DMS53 treated with DMSO at 0.1 percent for 48 hours (cell line): ENCODE measurements at regions not wholly inside any gene's neighbourhood (a gene's known extent, or its start where the extent isn't known, plus 50 kb on each side); places are given as distances from the start of the nearest gene placed in this dataset.
"Not testable (repeated sequence)": the region's sequence is repeated elsewhere in the genome, so short reads cannot be mapped to it uniquely, and the experiment has no call there.

ENCODE experiments used
- DNase-seq: peaks from one replicate; lab custom pipeline; 2025; ENCODE audit not compliant: unreplicated experiment; lab: John Stamatoyannopoulos, UW

DNA sequence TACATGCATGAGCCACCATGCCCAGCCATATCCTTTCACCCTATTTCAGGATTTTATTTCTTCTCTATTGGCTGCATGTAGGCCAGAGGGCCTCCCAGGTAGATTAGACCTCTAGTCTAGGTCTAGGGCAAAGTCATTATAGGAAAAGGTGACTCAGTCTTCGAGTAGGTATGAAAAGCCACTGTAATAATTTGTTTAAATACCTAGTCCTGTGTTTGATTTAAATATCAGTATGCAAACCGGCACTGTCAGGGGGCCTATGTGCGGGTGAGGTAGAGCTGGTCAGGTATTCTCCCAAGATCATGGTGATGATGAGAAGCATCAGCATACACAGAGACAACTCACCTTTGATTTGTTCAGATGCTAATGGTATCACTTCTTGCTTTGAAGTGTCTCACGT is 101.4 kb upstream of the UMPS start:
- no peak for DNase-seq

GRCh38 chr3:124629497-124629896 is 100.8 kb upstream of the UMPS start:
- no peak for DNase-seq

- DNase-seq, result no peak
Observed at GRCh38 chr3:124630960-124631359, 99.3 kb upstream of the UMPS start.

- DNase-seq, result no peak
Observed at GRCh38 chr3:124631727-124632126, 98.5 kb upstream of the UMPS start.

DNA sequence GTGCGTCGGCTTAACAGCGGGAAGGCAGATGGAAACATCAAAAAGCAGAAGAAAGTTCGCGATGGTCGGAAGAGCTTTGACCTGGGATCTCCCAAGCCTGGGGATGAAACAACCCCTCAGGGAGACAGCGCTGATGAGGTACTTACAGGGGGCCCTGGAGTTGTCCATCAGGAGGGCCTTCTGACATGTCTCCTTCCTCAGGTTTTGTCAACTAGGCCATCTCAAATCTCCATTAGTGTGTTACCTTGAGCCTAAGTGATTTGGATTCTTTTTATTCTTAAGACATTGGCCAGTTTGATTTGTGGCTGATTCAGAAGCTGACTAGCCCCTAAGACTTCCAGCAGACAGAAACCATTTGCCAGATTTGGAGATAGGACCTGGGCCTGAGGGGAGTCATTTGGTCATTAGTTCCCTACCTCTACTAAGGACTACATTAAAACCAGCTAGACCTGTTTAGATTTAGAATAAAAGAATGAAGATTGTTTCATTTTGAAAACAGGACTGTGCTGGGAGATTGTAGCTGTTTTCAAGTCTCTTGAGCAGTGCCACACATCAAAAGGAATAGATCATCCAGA is 97.6 kb upstream of the UMPS start:
- no peak for DNase-seq

- DNase-seq, result no peak
Observed at GRCh38 chr3:124633524-124633923, 96.7 kb upstream of the UMPS start.

- peak; percentile 69 for DNase-seq
Observed at GRCh38 chr3:124634210-124635168, 95.8 kb upstream of the UMPS start.

GRCh38 chr3:124635169-124635539 is 95.1 kb upstream of the UMPS start:
- peak; percentile 59 for DNase-seq

- no peak for DNase-seq
Observed at GRCh38 chr3:124636101-124636862, 94.0 kb upstream of the UMPS start.

DNA sequence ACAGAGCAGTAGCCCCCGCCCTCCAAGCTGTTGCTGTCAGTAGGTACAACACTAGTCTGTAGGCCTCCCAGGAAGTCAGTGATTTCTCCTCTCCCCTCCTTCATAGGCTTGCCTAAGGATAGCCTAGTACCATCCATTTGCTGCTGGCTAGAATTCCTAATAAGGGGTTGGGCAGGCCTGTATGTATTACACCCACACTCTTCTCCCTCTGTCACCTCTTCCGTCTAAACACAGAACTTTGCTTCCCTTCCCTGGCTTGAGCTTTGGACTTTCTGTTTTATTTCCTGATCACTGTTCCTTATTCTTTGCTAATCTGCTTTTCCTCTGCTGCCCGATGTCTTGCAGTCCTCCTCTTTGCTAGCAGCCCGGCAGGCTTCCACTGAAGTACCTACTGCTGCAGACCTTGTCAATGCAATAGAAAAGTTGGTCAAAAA is 93.4 kb upstream of the UMPS start:
- DNase-seq, result no peak

DNA sequence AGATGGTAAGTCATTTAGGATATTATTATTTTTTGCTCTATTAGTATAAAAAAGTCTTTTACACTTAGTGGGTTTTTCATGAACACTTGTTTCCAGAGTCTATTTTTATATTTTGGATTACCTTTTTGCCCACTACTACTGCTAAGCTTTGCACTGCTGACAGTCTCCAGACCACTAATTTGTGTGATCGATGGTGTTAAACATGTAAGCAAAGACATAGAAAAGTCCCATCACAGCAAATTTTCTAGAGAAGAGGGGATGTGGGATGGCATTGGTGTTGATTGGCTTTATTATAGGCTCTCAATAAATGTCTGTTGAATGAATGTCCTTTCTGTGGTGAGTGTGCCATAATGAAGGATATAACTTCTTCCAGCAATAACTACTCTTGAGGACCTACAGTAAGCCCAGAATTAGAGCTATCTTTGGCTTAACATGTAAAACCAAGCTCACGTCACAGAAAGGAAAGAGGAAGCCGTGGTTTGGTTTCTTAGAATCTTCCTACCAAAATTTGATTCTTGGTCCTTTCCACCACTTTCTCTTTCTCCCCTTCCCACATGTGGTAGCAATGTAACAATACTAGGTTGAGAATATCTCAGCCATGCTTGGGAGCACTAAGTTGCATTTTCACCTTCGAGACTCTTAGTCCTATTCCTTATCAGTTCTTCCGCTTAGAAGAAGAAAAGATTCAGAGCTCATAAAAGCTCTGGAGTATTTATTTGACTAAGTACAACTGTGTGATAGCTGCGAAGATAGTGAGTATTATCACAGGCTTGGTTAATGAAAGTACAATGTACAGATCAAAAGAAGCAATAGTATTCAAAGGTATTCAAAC is 90.6 kb upstream of the UMPS start:
- DNase-seq, result no peak

DNA sequence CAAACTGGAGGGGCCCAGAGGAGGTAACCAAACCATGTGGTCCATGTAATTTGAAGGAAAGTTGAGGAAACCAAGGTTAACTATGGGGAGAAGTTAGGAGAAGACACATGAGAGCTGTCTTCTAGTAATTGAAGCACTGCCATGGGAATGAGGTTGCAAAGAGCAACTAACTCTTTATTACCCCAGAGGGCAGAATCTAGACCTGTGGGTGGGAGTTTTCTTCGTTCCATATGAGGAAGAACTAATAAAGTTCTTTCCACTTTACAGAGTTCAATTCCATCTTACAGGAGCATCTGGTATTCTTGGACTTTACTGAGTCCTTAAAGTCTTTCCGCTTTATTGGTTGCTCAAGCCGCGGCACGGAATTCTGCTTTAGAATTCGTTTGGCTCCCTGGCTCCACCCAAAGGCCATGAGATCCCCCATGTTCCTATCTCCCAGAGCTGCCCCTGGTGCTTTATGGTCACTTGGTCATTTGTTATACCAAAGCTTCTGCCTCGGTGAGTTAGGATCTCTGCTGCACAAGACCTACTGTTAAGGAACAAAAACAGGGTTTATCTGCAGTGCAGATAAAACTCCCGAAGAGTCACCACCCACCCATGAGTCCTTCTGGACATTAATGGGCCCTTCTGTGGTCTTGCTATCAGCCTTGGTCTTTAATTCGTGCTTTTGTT is 89.5 kb upstream of the UMPS start:
- no peak for DNase-seq

DNA sequence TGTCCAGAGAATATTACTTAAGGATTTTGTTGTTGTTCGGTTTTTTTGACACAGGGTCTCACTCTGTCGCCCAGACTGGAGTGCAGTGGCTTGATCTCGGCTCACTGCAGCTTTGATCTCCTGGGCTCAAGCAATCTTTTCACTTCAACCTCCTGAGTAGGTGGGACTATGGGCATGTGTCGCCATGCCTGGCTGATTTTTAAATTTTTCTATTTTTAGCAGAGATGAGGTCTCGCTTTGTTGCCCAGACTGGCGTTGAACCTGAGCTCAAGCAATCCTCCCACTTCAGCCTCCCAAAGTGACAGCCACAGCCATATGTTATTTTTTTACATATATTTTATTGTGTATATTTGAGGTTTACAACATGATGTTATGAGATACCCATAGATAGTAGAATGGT is 86.8 kb upstream of the UMPS start:
- DNase-seq, result no peak

DNA sequence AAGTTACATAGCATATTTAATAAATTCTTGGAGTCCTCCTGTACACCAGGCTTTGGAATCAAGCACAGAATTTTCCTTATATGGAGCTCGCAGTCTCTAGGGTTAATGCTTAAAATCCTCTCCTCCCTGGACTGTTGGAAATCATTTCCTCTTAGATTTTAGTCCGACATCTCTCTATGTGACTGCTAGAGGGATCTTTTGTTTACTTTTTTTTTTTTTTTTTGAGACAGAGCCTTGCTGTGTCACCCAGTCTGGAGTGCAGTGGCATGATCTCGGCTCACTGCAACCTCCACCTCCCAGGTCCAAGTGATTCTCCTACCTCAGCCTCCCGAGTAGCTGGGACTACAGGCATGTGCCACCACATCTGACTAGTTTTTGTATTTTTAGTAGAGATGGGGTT is 84.1 kb upstream of the UMPS start:
- DNase-seq, result not testable (repeated sequence)

DNA sequence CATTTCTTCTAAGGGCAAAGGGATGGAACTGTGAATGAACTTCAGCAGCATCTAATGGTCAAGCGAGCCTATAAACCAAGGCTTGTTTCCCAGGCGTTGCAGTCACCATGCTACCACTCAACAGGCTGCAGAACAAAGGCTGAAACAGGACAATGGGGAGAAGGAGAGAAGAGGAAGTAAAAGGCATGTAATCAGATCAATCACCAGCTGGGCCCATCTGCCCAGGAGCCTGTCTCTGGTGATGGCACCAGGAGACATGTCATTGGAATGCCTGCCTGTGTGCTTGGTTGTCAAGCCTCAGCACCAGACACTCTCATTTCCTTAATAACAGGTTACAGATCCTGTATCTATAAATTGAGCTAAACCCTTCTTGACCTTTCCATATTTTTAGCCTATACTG is 81.7 kb upstream of the UMPS start:
- no peak for DNase-seq

DNA sequence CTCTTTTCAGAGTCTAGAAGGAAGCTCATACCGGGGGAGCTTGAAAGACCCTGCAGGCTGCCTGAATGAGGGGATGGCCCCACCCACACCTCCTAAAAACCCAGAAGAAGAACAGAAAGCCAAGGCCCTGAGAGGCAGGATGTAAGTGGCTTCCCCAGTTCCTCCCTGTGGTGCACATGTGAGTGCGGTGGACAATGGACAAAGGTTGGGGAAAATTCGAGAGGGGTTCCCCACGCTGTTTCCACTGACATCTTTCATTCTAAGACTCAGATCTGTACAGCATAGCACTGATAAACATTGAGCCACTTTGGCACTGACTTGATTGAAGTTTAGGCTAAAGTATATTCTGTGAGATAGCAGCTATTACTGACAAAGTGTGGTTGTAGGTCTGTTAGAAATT is 79.5 kb upstream of the UMPS start:
- no peak for DNase-seq

- DNase-seq, result not testable (repeated sequence)
Observed at GRCh38 chr3:124651416-124651815, 78.8 kb upstream of the UMPS start.

GRCh38 chr3:124652009-124652408 is 78.2 kb upstream of the UMPS start:
- DNase-seq, result no peak

GRCh38 chr3:124653071-124653796 is 77.0 kb upstream of the UMPS start:
- no peak for DNase-seq
